Stimulated activated CD8-positive, alpha-beta memory T cell treated with anti-CD3 and anti-CD28 coated beads, Interleukin-7, amount 100 ng/mL, for 4 hours (primary cell): ENCODE measurements at regions not wholly inside any gene's neighbourhood (a gene's known extent, or its start where the extent isn't known, plus 50 kb on each side); places are given as distances from the start of the nearest gene placed in this dataset.
"Not testable (repeated sequence)": the region's sequence is repeated elsewhere in the genome, so short reads cannot be mapped to it uniquely, and the experiment has no call there.

Experiments
- DNase-seq, 2 donors: peaks; one replicate each; pipeline ENCODE4 v3.0.0-alpha.2; 2020; ENCODE audit warnings: low read depth in 2 of 2

- DNase-seq = not testable (repeated sequence)
Observed at GRCh38 chr20:26373066-26373465, 676.4 kb upstream of the ZNF337 start.

DNA sequence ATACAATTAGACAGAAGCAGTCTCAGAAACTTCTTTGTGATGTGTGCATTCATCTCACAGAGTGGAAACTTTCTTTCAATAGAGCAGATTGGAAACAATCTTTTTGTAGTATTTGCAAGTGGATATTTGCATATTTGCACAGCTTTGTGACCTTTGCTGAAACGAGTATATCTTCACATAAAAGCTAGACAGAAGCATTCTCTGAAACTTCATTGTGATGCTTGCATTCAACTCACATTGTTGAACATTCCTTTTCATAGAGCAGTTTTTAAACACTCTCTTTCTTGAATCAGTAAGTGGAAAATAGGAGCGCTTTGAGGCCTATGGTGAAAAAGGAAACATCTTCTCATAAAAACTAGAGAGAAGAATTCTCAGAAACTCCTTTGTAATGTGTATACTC, 657.9 kb upstream of the ZNF337 start:
- DNase-seq = no peak

- no peak for DNase-seq
Observed at GRCh38 chr20:26347396-26347795, 650.7 kb upstream of the ZNF337 start.

DNA sequence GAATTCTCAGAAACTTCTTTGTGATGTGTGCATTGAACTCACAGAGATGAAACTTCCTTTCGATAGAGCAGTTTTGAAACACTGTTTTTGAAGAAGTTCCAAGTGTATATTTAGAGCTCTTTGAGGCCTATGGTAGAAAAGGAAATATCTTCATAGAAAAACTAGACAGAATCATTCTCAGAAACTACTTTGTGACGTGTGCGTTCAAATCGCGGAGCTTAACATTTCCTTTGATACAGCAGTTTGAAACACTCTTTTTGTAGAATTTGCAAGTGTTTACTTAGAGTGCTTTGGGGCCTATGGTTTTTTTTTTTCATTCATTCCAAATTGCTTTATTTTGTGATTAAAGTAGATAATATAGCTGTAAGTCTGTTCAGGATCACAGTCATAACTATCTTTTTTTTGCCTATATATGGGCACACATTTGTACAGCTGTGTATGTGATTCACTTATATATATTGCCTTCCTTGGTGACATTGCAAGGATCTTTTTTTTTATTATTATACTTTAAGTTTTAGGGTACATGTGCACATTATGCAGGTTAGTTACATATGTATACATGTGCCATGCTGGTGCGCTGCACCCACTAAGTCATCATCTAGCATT, 643.9 kb upstream of the ZNF337 start:
- not testable (repeated sequence) for DNase-seq

GRCh38 chr20:26324177-26324576, 627.5 kb upstream of the ZNF337 start:
- DNase-seq = no peak

- DNase-seq = no peak
Observed at GRCh38 chr20:26315054-26315453, 618.4 kb upstream of the ZNF337 start.

DNA sequence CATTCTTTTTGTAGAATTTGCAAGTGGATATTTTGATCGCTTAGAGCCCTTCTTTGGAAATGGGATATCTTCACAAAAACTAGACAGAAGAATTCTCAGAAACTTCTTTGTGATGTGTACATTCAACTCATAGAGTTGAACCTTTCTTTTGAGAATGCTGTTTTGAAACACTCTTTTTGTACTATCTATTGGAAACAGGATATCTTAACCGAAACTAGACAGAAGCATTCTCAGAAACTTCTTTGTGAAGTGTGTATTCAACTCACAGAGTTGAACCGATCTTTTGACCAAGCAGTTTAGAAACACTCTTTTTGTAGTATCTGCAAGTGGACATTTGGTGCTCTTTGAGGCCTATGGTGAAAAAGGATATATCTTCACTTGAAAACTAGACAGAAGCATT, 613.1 kb upstream of the ZNF337 start:
- not testable (repeated sequence) for DNase-seq

DNA sequence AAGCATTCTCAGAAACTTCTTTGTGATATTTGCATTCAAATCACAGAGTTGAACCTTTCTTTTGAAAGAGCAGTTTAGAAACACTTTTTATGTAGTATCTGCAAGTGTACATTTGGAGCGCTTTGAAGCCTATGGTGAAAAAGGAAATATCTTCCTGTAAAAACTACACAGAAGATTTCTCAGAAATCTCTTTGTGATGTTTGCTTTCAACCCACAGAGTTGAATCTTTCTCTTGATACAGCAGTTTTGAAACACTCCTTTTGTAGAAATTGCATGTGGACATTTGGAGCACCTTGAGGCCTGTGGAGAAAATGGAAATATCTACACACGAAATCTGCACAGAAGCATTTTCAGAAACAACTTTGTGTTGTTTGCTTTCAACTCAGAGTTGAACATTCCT, 612.3 kb upstream of the ZNF337 start:
- DNase-seq = no peak

DNA sequence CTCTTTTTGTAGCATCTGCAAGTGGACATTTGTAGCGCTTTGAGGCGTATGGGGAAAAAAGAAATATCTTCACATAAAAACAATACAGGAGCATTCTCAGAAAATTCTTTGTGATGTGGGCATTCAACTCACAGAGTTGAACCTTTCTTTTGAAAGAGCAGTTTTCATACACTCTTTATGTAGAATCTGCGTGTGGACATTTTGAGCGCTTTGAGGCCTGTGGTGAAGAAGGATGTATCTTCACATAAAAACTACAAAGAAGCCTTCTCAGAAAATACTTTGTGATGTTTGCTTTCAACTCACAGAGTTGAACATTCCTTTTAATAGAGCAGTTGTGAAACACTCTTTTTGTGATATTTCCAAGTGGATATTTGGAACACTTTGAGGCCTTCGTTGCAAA, 598.4 kb upstream of the ZNF337 start:
- no peak for DNase-seq

GRCh38 chr20:26288379-26289061, 591.9 kb upstream of the ZNF337 start:
- DNase-seq = not testable (repeated sequence)

- no peak for DNase-seq
Observed at GRCh38 chr20:26279238-26279637, 582.6 kb upstream of the ZNF337 start.

GRCh38 chr20:26277339-26277738, 580.7 kb upstream of the ZNF337 start:
- DNase-seq = no peak

- DNase-seq = no peak
Observed at GRCh38 chr20:26276554-26277210, 580.0 kb upstream of the ZNF337 start.

DNA sequence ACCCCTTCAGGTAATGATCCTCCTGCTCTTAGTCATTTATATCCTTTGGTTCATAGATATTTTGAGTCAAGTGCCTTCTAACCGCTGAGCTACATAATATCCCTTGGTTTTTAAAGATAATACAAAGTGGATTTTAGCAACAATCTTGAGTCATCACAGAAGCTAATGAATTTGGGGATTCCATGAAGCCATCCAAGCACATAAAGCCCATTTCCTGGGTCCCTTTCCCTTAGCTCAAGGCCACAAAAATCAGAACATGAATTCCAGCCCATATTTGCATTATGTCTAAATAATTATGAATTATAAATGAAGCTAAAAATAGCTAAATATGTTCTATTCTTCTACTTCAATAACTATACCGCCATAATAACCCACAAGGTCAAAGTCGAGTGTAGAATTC, 572.1 kb upstream of the ZNF337 start:
- DNase-seq = not testable (repeated sequence)

GRCh38 chr20:26260925-26261324, 564.3 kb upstream of the ZNF337 start:
- DNase-seq = not testable (repeated sequence)

GRCh38 chr20:26252311-26252975, 555.8 kb upstream of the ZNF337 start:
- DNase-seq = not testable (repeated sequence)

GRCh38 chr20:26251376-26251775, 554.7 kb upstream of the ZNF337 start:
- DNase-seq = not testable (repeated sequence)

GRCh38 chr20:26250249-26251114, 553.8 kb upstream of the ZNF337 start:
- DNase-seq = not testable (repeated sequence)

GRCh38 chr20:26243731-26244130, 547.1 kb upstream of the ZNF337 start:
- no peak for DNase-seq

DNA sequence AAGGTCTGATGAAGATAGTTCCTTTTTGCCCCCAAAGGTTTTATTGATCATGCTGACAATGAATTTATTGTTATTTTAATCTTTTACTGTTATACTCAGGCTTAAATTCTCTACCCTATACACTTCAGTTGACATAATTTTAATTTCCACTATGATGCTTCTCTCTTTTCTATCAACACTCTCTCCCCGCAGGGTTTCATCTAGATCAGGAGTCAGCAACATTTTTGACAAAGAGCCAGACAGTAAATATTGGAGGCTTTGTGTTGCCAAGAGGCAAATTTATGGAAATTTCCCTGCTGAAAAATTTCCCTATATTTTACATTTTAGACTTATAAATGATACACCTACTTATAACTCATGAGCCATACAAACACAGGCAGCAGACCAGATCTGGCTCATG, 524.0 kb upstream of the ZNF337 start:
- DNase-seq = not testable (repeated sequence)

DNA sequence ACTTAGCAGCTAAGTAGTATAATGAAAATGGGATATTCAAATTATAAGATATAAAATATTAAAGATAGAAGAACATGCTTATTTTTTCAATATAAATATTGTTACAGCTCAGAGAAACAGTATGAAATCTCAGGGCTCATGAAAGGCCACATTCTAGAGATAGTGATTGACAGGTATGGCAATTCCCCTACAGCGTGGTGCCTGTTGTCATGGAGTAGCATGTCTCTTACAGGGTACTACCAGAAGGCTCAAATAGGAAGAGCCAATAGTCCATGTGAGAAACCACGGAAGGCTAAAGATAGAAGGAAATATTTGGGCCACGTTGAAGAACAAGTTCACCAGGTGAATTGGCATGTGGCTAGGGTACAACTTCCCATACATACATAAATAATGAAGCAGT, 522.9 kb upstream of the ZNF337 start:
- not testable (repeated sequence) for DNase-seq

GRCh38 chr20:26218301-26218700, 521.6 kb upstream of the ZNF337 start:
- DNase-seq = no peak
